Sigmoid colon (tissue), 6 donors: ENCODE measurements at regions not wholly inside any gene's neighbourhood (a gene's known extent, or its start where the extent isn't known, plus 50 kb on each side); places are given as distances from the start of the nearest gene placed in this dataset.

Experiments used
- DNase-seq: peaks from one replicate; pipeline ENCODE4 v3.0.0-alpha.2; 2019
- H3K27ac ChIP-seq, 4 donors: fragments of 200-600 bp; sonication (generic); one replicate each; pipeline ENCODE4 v1.5.1; 2016 to 2019; ENCODE audit warnings: mild to moderate bottlenecking in 1 of 4
- H3K27me3 ChIP-seq, 3 donors: fragments of 200-600 bp; sonication (generic); one replicate each; pipeline ENCODE4 v1.5.1; 2019; ENCODE audit warnings: mild to moderate bottlenecking in 1 of 3
- H3K36me3 ChIP-seq, 4 donors: fragments of 200-600 bp; sonication (generic); one replicate each; pipeline ENCODE4 v1.5.1; 2016 to 2019
- H3K4me1 ChIP-seq, 4 donors: fragments of 200-600 bp; sonication (generic); one replicate each; pipeline ENCODE4 v1.5.1; 2017 to 2019
- H3K4me3 ChIP-seq, 4 donors: fragments of 200-600 bp; sonication (generic); one replicate each; pipeline ENCODE4 v1.5.1; 2017 to 2019; ENCODE audit warnings: mild to moderate bottlenecking in 2 of 4, moderate library complexity in 1 of 4
- H3K9me3 ChIP-seq, 4 donors: fragments of 200-600 bp in 3 of 4; sonication (generic) in 3 of 4; one replicate each; pipeline versions ENCODE4 v1.5.1 to v1.6.1; 2013 to 2019
- CTCF ChIP-seq, 4 experiments: fragments of 450-650 bp in 3 of 4; fragments of 200-600 bp in 1 of 4; IDR thresholded peaks; one replicate each; pipeline ENCODE4 v1.5.1; 2016 to 2019; ENCODE audit warnings: antibody characterized with exemption in 4 of 4, mild to moderate bottlenecking in 3 of 4, moderate library complexity in 2 of 4
- EP300 ChIP-seq, 4 donors: sonication (generic); formaldehyde crosslinking; IDR thresholded peaks; one replicate each; pipeline ENCODE4 v1.6.1; 2017; ENCODE audit warnings: antibody characterized with exemption in 4 of 4
- POLR2A ChIP-seq, 2 donors: fragments of 450-650 bp; IDR thresholded peaks; one replicate each; pipeline ENCODE4 v1.6.1; 2016; ENCODE audit warnings: antibody characterized with exemption in 2 of 2, mild to moderate bottlenecking in 2 of 2, moderate library complexity in 2 of 2
- POLR2AphosphoS5 ChIP-seq, 4 donors: sonication (generic); formaldehyde crosslinking; IDR thresholded peaks; one replicate each; pipeline ENCODE4 v1.6.1; 2017; ENCODE audit warnings: antibody characterized with exemption in 4 of 4
- WGBS, 2 donors: extraction: QIAGEN DNeasy Blood & Tissue Kit; methylation state at CpG; one replicate each; pipeline ENCODE4 v1.1.7; 2013; 5-methylcytosine and 5-hydroxymethylcytosine counted together
- intact Hi-C: fragments of 100-400 bp; cut with DNase I; formaldehyde crosslinking; loops from one replicate; pipeline ENCODE4 v1.15.1; 2023
- donor health status: healthy with polysubstance abuse.
- donor health status: healthy.

DNA sequence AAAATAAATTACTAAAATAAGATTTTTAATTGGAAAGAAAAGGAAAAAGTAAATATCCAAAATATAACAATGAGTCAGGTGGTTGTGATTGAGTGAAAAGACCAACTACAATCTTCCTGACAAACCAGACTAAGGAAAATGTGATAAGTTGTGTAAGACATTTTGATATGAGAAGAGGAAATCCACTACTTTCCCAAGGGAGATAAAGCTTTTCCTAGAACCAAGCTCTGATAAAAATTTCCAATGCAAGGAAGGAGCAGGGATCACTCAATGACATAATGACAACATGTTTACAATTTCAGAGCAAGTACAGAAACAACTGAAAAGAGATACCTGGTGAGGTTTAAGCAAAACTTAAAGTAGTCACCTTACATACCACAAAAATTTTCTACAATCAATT, 305.1 kb upstream of the RASGEF1B start:
- Histone ChIP-seq H3K27me3 (no peaks in the 10 kb centered on the region), H3K36me3 (no peaks in the 10 kb centered on the region)
- no peak for DNase-seq

DNA sequence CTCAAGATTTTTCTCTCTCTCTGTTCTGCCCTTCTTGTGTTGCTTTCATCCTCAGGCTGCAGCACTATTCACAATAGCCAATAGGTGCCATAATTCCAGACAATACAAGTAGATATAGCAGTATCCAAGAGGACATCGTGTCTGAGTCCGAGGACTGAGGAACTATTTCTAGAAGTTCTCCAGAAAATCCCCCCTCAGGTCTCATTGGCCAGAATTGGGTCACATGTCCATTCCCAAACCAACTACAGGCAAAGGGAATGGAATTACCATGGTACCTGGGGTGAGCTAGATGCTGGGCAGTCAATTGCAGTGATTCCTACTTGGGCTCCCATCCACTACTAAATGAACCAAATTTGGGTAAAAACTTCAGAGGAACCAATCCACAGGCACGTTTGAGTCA, 301.9 kb upstream of the RASGEF1B start:
- Histone ChIP-seq H3K27me3 (no peaks in the 10 kb centered on the region), H3K4me3 (no peak overlapping the region), H3K27ac (no peak overlapping the region), H3K4me1 (no peaks in the 10 kb centered on the region), H3K36me3 (no peaks in the 10 kb centered on the region), H3K9me3 (no peaks in the 10 kb centered on the region)
- intact Hi-C loops, result no loop called here
- WGBS, 2 donors, result 88 to 94% methylated on average over 3 of the region's 3 CpGs
- TF ChIP-seq CTCF (IDR thresholded peaks at IDR 0.05) (no peak), POLR2AphosphoS5 (IDR thresholded peaks at IDR 0.05) (no peak), EP300 (IDR thresholded peaks at IDR 0.05) (no peak), POLR2A (IDR thresholded peaks at IDR 0.05) (no peak)
- no peak for DNase-seq

More for the DNA sequence above, 305.1 kb upstream of the RASGEF1B start:
- TF ChIP-seq EP300 (IDR thresholded peaks at IDR 0.05), result no peak
- no peak for TF ChIP-seq POLR2A (IDR thresholded peaks at IDR 0.05)
- TF ChIP-seq POLR2AphosphoS5 (IDR thresholded peaks at IDR 0.05), result no peak
- TF ChIP-seq CTCF (IDR thresholded peaks at IDR 0.05), result no peak
- Histone ChIP-seq H3K4me1 (no peaks in the 10 kb centered on the region), H3K27ac (no peak overlapping the region), H3K4me3 (no peak overlapping the region), H3K9me3 (no peaks in the 10 kb centered on the region)
- intact Hi-C loops, result no loop called here

DNA sequence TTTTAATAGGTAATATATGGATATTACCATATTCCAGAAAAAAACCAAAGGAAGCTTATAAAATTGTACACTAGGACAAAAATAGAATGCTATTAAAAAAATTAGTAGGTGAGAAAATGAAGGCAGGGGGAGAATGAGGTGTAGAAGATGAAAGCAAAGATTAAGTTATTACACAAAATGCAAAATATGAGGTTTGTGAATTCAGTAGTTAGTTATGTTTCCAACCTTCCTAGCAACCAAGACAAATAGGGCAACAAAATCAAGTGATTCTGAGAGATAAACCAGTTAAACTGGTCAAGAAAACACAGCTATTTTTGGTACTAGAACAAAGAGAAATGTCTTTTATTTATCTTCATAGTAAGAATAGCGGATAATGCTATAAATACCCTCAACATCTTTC, 300.0 kb upstream of the RASGEF1B start:
- DNase-seq, result no peak
- Histone ChIP-seq H3K27ac (no peak overlapping the region), H3K9me3 (no peaks in the 10 kb centered on the region), H3K4me1 (no peaks in the 10 kb centered on the region), H3K4me3 (no peak overlapping the region), H3K27me3 (no peaks in the 10 kb centered on the region), H3K36me3 (no peaks in the 10 kb centered on the region)
- intact Hi-C loops, result no loop called here
- no peak for TF ChIP-seq EP300 (IDR thresholded peaks at IDR 0.05)
- no peak for TF ChIP-seq POLR2AphosphoS5 (IDR thresholded peaks at IDR 0.05)
- TF ChIP-seq POLR2A (IDR thresholded peaks at IDR 0.05), result no peak
- no peak for TF ChIP-seq CTCF (IDR thresholded peaks at IDR 0.05)
- WGBS, 2 donors, result 86 to 95% methylated on average over 1 of the region's 1 CpG

- 91 to 95% methylated on average over 2 of the region's 2 CpGs for WGBS, 2 donors
- intact Hi-C loops, result no loop called here
- H3K27ac ChIP-seq, result no peak overlapping the region
These were observed 297.5 kb upstream of the RASGEF1B start for GRCh38 chr4:81769244-81769643.

More at GRCh38 chr4:81769244-81769643, 297.5 kb upstream of the RASGEF1B start:
- Histone ChIP-seq H3K27me3 (no peaks in the 10 kb centered on the region), H3K4me3 (no peak overlapping the region), H3K9me3 (no peaks in the 10 kb centered on the region), H3K36me3 (no peaks in the 10 kb centered on the region), H3K4me1 (no peaks in the 10 kb centered on the region)
- TF ChIP-seq POLR2AphosphoS5 (IDR thresholded peaks at IDR 0.05) (no peak), CTCF (IDR thresholded peaks at IDR 0.05) (no peak), EP300 (IDR thresholded peaks at IDR 0.05) (no peak), POLR2A (IDR thresholded peaks at IDR 0.05) (no peak)
- DNase-seq, result no peak
